Stomach (tissue), 8 donors: ENCODE measurements at regions not wholly inside any gene's neighbourhood (a gene's known extent, or its start where the extent isn't known, plus 50 kb on each side); places are given as distances from the start of the nearest gene placed in this dataset.

ENCODE experiments used
- DNase-seq, 2 donors: peaks; one replicate each; pipeline versions ENCODE4 v3.0.0 to v3.0.0-alpha.2; 2013 to 2019
- H3K27ac ChIP-seq, 5 donors: fragments of 200-600 bp in 4 of 5; sonication (generic) in 4 of 5; one replicate each; pipeline ENCODE4 v1.5.1; 2013 to 2019; ENCODE audit warnings: mild to moderate bottlenecking in 1 of 5, moderate library complexity in 1 of 5
- H3K27me3 ChIP-seq, 3 donors: fragments of 200-600 bp; sonication (generic); one replicate each; pipeline ENCODE4 v1.5.1; 2017 to 2019; ENCODE audit warnings: mixed run types in 1 of 3
- H3K36me3 ChIP-seq, 4 donors: fragments of 200-600 bp; sonication (generic); 1 replicate in 3 of 4; 2 replicates in 1 of 4; pipeline ENCODE4 v1.5.1; 2016 to 2019
- H3K4me1 ChIP-seq, 4 donors: fragments of 200-600 bp; sonication (generic); one replicate each; pipeline ENCODE4 v1.5.1; 2016 to 2019
- H3K4me3 ChIP-seq, 4 donors: fragments of 200-600 bp; sonication (generic) in 3 of 4; one replicate each; pipeline ENCODE4 v1.5.1; 2016 to 2019; ENCODE audit warnings: mild to moderate bottlenecking in 1 of 4
- H3K9me3 ChIP-seq, 4 donors: fragments of 200-600 bp; sonication (generic); one replicate each; pipeline ENCODE4 v1.5.1; 2016 to 2019
- EP300 ChIP-seq: sonication (generic); formaldehyde crosslinking; IDR thresholded peaks from one replicate; pipeline ENCODE4 v1.6.1; 2017; ENCODE audit warnings: antibody characterized with exemption
- POLR2A ChIP-seq, 4 donors: fragments of 450-650 bp; IDR thresholded peaks; one replicate each; pipeline ENCODE4 v1.6.1; 2016; ENCODE audit warnings: antibody characterized with exemption in 4 of 4, control low read depth in 2 of 4, mild to moderate bottlenecking in 1 of 4, moderate library complexity in 1 of 4
- POLR2AphosphoS5 ChIP-seq, 3 donors: sonication (generic); formaldehyde crosslinking; IDR thresholded peaks; one replicate each; pipeline ENCODE4 v1.6.1; 2016; ENCODE audit warnings: antibody characterized with exemption in 3 of 3
- WGBS, 5 donors: extraction: QIAGEN DNeasy Blood & Tissue Kit in 3 of 5; methylation state at CpG; one replicate each; pipeline versions ENCODE4 v1.1.5 to v1.1.7; 2013 to 2018; 5-methylcytosine and 5-hydroxymethylcytosine counted together
- intact Hi-C: fragments of 100-400 bp; cut with DNase I; formaldehyde crosslinking; loops from one replicate; pipeline ENCODE4 v1.15.1; 2023; ENCODE audit warnings: low total_unique reads
- TF ChIP-seq, protein P1 (sequence below), 7 experiments: fragments of 450-650 bp in 4 of 7; fragments of 200-600 bp in 3 of 7; sonication (generic) in 3 of 7; IDR thresholded peaks; one replicate each; pipeline ENCODE4 v1.5.1; 2016 to 2019; ENCODE audit warnings: antibody characterized with exemption in 7 of 7, control low read depth in 2 of 7, mild to moderate bottlenecking in 1 of 7
- donor health status: healthy with polysubstance abuse.
- donor health status: Bipolar disorder and iron deficiency.
- donor health status: healthy.

DNA sequence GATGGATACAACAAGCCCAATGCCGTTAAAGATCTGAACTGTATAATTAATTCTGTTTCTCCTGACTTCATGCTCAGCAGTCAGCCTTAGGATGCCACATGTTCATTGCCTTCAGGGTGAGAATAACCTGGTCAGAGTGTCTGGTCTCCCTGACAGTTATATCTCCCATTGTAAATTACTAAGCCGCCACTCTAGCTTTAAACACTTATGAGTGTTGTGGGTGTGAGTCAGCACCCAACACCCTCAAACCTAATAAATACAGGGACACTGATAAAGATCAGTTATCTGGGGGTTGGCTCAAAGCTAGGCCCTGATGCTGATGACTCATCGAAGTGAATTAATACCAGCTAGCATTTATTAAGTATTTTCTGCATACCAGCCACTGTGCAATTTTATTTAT lies 64.9 kb upstream of the DYNLT3 start:
- intact Hi-C loops, result no loop called here
- Histone ChIP-seq H3K27ac (no peak overlapping the region), H3K27me3 (no peaks in the 10 kb centered on the region), H3K36me3 (no peaks in the 10 kb centered on the region), H3K4me3 (no peak overlapping the region), H3K9me3 (no peaks in the 10 kb centered on the region), H3K4me1 (no peaks in the 10 kb centered on the region)
- TF ChIP-seq POLR2A (IDR thresholded peaks at IDR 0.05) (no peak), POLR2AphosphoS5 (IDR thresholded peaks at IDR 0.05) (no peak), EP300 (no peak)
- TF ChIP-seq, protein P1, sequence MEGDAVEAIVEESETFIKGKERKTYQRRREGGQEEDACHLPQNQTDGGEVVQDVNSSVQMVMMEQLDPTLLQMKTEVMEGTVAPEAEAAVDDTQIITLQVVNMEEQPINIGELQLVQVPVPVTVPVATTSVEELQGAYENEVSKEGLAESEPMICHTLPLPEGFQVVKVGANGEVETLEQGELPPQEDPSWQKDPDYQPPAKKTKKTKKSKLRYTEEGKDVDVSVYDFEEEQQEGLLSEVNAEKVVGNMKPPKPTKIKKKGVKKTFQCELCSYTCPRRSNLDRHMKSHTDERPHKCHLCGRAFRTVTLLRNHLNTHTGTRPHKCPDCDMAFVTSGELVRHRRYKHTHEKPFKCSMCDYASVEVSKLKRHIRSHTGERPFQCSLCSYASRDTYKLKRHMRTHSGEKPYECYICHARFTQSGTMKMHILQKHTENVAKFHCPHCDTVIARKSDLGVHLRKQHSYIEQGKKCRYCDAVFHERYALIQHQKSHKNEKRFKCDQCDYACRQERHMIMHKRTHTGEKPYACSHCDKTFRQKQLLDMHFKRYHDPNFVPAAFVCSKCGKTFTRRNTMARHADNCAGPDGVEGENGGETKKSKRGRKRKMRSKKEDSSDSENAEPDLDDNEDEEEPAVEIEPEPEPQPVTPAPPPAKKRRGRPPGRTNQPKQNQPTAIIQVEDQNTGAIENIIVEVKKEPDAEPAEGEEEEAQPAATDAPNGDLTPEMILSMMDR (IDR thresholded peaks at IDR 0.05), result no peak
- no peak for DNase-seq
- 59 to 79% (median 67%) methylated on average over 3 of the region's 3 CpGs for WGBS, 5 donors

DNA sequence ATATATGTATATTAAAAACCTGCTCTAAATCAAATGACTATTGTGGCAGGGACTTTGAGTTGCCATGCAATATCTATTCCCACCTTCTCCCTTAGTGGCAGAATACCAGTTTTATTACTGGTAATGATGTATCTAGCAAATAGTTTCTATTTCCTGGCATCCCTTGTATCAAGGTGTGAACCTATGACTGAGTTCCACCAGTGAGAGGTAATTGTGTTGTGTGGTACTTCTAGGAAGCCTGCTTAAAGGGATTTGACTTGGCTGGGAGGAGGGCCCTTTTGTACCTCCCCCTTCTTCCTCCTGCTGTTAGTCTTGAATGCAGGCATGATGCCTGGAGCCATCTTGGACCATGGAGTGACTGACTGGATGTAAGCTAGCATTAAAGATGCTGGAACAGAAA lies 65.4 kb upstream of the DYNLT3 start:
- intact Hi-C loops, result no loop called here
- no peaks in the 10 kb centered on the region for H3K9me3 ChIP-seq
- no peak overlapping the region for H3K4me3 ChIP-seq
- H3K4me1 ChIP-seq, result no peaks in the 10 kb centered on the region
- H3K36me3 ChIP-seq, result no peaks in the 10 kb centered on the region
- H3K27me3 ChIP-seq, result no peaks in the 10 kb centered on the region
- DNase-seq, result no peak
- TF ChIP-seq, protein P1 (IDR thresholded peaks at IDR 0.05), result no peak
- no peak for TF ChIP-seq POLR2A (IDR thresholded peaks at IDR 0.05)
- no peak for TF ChIP-seq POLR2AphosphoS5 (IDR thresholded peaks at IDR 0.05)
- no peak for TF ChIP-seq EP300
- no peak overlapping the region for H3K27ac ChIP-seq

DNA sequence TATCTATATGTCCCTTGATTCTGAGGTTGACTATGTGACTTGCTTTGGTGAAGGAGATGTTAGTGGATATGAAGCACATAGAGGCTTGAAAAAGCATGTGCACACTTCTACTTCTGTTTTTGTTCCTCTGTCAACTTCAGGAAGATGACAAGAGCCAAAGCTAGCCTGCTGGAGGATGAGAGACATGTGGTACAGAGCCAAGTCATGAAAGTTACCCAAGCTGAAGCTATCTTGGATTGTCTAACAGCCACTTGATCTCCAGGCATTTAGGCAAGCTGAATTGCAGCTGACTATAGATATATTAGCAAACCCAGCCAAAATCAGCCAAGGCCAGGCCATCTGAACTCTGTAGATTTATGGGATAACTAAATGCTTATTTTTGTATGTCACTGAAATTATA lies 70.8 kb upstream of the DYNLT3 start:
- TF ChIP-seq EP300, result no peak
- no peak for TF ChIP-seq POLR2AphosphoS5 (IDR thresholded peaks at IDR 0.05)
- TF ChIP-seq POLR2A (IDR thresholded peaks at IDR 0.05), result no peak
- TF ChIP-seq, protein P1 (IDR thresholded peaks at IDR 0.05), result no peak
- no peak for DNase-seq

DNA sequence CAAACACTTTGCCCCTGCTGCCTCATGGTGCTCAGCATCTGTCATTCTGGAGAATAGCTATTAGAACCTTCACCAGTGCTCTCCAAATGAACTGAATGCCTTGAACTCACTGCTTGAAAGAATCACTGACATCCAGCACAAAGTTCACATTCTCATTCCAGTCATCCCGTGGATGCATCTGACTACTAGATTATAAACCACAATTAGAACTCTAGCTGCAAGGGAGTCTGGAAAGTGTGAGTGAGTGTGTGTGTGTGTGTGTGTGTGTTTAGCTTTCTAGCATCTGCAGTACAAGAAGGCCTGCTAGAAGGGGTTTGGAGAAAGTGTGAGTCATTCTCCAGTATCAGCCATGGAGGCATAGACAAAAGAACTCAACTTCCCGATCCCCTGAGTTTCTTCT lies 71.3 kb upstream of the DYNLT3 start:
- no peak for DNase-seq
- no peak overlapping the region for H3K4me3 ChIP-seq
- 51 to 100% (median 95%) methylated on average over 2 of the region's 2 CpGs for WGBS, 5 donors
- H3K9me3 ChIP-seq, result peaks cover 0 to 14% (median 5%) of the 10 kb centered on the region in 4 donors
- H3K4me1 ChIP-seq, result no peaks in the 10 kb centered on the region
- intact Hi-C loops, result no loop called here
- no peak for TF ChIP-seq POLR2A (IDR thresholded peaks at IDR 0.05)
- TF ChIP-seq, protein P1 (IDR thresholded peaks at IDR 0.05), result no peak
- TF ChIP-seq EP300, result no peak
- TF ChIP-seq POLR2AphosphoS5 (IDR thresholded peaks at IDR 0.05), result no peak
- H3K27me3 ChIP-seq, result no peaks in the 10 kb centered on the region
- H3K36me3 ChIP-seq, result no peaks in the 10 kb centered on the region
- H3K27ac ChIP-seq, result no peak overlapping the region

More for the DNA sequence above, 70.8 kb upstream of the DYNLT3 start:
- Histone ChIP-seq H3K27me3 (no peaks in the 10 kb centered on the region), H3K9me3 (peaks cover 0 to 14% (median 5%) of the 10 kb centered on the region in 4 donors), H3K36me3 (no peaks in the 10 kb centered on the region), H3K27ac (no peak overlapping the region), H3K4me1 (no peaks in the 10 kb centered on the region), H3K4me3 (no peak overlapping the region)
- intact Hi-C loops, result no loop called here
